ENCODE measurements at regions not wholly inside any gene's neighbourhood (a gene's known extent, or its start where the extent isn't known, plus 50 kb on each side); places are given as distances from the start of the nearest gene placed in this dataset.

DNA sequence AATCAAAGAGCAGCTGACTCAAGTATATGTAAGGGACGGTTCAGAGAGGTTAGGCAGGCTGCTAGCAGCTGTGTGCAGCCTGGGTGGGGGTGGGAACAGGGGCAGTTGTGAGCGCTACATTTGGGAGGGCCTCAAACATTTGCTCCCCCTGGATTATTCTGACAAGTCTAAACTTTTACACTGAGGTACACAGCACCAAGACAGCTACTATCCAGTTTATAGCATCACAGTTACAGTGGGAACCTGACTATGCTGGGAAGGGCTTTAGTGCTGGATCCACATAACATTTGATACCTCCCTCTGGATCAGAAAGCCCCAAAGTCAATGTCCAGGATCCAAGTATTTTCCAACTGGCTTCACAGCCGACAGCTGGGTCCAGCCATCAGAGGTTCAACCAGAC is 55.8 kb upstream of the GIMD1 start:
- TF ChIP-seq, protein P1, sequence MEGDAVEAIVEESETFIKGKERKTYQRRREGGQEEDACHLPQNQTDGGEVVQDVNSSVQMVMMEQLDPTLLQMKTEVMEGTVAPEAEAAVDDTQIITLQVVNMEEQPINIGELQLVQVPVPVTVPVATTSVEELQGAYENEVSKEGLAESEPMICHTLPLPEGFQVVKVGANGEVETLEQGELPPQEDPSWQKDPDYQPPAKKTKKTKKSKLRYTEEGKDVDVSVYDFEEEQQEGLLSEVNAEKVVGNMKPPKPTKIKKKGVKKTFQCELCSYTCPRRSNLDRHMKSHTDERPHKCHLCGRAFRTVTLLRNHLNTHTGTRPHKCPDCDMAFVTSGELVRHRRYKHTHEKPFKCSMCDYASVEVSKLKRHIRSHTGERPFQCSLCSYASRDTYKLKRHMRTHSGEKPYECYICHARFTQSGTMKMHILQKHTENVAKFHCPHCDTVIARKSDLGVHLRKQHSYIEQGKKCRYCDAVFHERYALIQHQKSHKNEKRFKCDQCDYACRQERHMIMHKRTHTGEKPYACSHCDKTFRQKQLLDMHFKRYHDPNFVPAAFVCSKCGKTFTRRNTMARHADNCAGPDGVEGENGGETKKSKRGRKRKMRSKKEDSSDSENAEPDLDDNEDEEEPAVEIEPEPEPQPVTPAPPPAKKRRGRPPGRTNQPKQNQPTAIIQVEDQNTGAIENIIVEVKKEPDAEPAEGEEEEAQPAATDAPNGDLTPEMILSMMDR (conservative IDR thresholded peaks at IDR 0.05; ENCODE audit: low read depth in 2 of 2): no peak
- TF ChIP-seq POLR2AphosphoS5 (IDR thresholded peaks at IDR 0.05; ENCODE audit: low read depth) (no peak), EZH2 (IDR thresholded peaks at IDR 0.05; ENCODE audit: low read depth, unreplicated experiment) (no peak), CREB1 (CRISPR knock-in tag; IDR thresholded peaks at IDR 0.05; ENCODE audit: low read depth) (no peak)
- TF ChIP-seq, protein P2, sequence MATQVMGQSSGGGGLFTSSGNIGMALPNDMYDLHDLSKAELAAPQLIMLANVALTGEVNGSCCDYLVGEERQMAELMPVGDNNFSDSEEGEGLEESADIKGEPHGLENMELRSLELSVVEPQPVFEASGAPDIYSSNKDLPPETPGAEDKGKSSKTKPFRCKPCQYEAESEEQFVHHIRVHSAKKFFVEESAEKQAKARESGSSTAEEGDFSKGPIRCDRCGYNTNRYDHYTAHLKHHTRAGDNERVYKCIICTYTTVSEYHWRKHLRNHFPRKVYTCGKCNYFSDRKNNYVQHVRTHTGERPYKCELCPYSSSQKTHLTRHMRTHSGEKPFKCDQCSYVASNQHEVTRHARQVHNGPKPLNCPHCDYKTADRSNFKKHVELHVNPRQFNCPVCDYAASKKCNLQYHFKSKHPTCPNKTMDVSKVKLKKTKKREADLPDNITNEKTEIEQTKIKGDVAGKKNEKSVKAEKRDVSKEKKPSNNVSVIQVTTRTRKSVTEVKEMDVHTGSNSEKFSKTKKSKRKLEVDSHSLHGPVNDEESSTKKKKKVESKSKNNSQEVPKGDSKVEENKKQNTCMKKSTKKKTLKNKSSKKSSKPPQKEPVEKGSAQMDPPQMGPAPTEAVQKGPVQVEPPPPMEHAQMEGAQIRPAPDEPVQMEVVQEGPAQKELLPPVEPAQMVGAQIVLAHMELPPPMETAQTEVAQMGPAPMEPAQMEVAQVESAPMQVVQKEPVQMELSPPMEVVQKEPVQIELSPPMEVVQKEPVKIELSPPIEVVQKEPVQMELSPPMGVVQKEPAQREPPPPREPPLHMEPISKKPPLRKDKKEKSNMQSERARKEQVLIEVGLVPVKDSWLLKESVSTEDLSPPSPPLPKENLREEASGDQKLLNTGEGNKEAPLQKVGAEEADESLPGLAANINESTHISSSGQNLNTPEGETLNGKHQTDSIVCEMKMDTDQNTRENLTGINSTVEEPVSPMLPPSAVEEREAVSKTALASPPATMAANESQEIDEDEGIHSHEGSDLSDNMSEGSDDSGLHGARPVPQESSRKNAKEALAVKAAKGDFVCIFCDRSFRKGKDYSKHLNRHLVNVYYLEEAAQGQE (IDR thresholded peaks at IDR 0.05; ENCODE audit: unreplicated experiment): no peak

Measured in GM23338 (cell line).